Suprapubic skin (tissue), 4 donors: ENCODE measurements at regions not wholly inside any gene's neighbourhood (a gene's known extent, or its start where the extent isn't known, plus 50 kb on each side); places are given as distances from the start of the nearest gene placed in this dataset.

Experiments
- CTCF ChIP-seq, 2 donors: fragments of 200-600 bp in 1 of 2; fragments of 450-650 bp in 1 of 2; sonication (generic) in 1 of 2; IDR thresholded peaks; one replicate each; pipeline ENCODE4 v1.5.1; 2016 to 2019; ENCODE audit warnings: antibody characterized with exemption in 2 of 2, mild to moderate bottlenecking in 1 of 2, moderate library complexity in 1 of 2
- EP300 ChIP-seq: sonication (generic); formaldehyde crosslinking; IDR thresholded peaks from one replicate; pipeline ENCODE4 v1.6.1; 2017; ENCODE audit warnings: antibody characterized with exemption
- POLR2AphosphoS5 ChIP-seq, 3 donors: sonication (generic); formaldehyde crosslinking; IDR thresholded peaks; one replicate each; pipeline ENCODE4 v1.6.1; 2017; ENCODE audit warnings: antibody characterized with exemption in 3 of 3

- no peak for TF ChIP-seq CTCF (IDR thresholded peaks at IDR 0.05)
- TF ChIP-seq EP300, result no peak
- TF ChIP-seq POLR2AphosphoS5 (IDR thresholded peaks at IDR 0.05), result no peak
Measured at GRCh38 chr13:97742084-97742483, 211.4 kb upstream of the IPO5 start.
